ENCODE measurements at regions not wholly inside any gene's neighbourhood (a gene's known extent, or its start where the extent isn't known, plus 50 kb on each side); places are given as distances from the start of the nearest gene placed in this dataset.
A peak's percentile ranks its signal among the peaks of the same experiment; 100 is the strongest.

- Histone ChIP-seq H3K36me3 (ENCODE audit: insufficient read depth, low read length, poor library complexity, severe bottlenecking) (no peaks in the 10 kb centered on the region), H3K27ac (ENCODE audit: low read depth, low read length, poor library complexity, severe bottlenecking) (no peak overlapping the region), H3K27me3 (replicated peaks; ENCODE audit: insufficient read depth, low read depth, low read length, poor library complexity) (no peaks in the 10 kb centered on the region), H3K4me3 (ENCODE audit: low read depth, low read length, poor library complexity, severe bottlenecking) (no peak overlapping the region), H3K4me1 (ENCODE audit: insufficient read depth, low read length, poor library complexity, severe bottlenecking) (no peaks in the 10 kb centered on the region), H3K9me3 (ENCODE audit: low read depth, low read length, poor library complexity, severe bottlenecking) (no peaks in the 10 kb centered on the region)
- CTCF ChIA-PET = no interaction called here
- no peak for DNase-seq (ENCODE audit: low spot score)
- POLR2A ChIA-PET (ENCODE audit: low non-redundant PET) = no interaction called here
- intact Hi-C loops (cut with micrococcal nuclease; ENCODE audit: unreplicated experiment) = no loop called here
- TF ChIP-seq EZH2 (IDR thresholded peaks at IDR 0.05; ENCODE audit: borderline replicate concordance, low read depth, low read length, poor library complexity, severe bottlenecking) (no peak), CTCF (conservative IDR thresholded peaks at IDR 0.05; ENCODE audit: low read depth, low read length) (peak; percentile 39)
- BruUV-seq (replicated peaks) = no TSS peak
Measured at GRCh38 chr14:96698960-96699539, 98.1 kb upstream of the VRK1 start.

- no peak for DNase-seq (ENCODE audit: low spot score)
- ChIA-PET POLR2A (ENCODE audit: low non-redundant PET) (no interaction called here), CTCF (no interaction called here)
- Histone ChIP-seq H3K27ac (ENCODE audit: low read depth, low read length, poor library complexity, severe bottlenecking) (no peak overlapping the region), H3K36me3 (ENCODE audit: insufficient read depth, low read length, poor library complexity, severe bottlenecking) (no peaks in the 10 kb centered on the region), H3K9me3 (ENCODE audit: low read depth, low read length, poor library complexity, severe bottlenecking) (no peaks in the 10 kb centered on the region), H3K4me1 (ENCODE audit: insufficient read depth, low read length, poor library complexity, severe bottlenecking) (no peaks in the 10 kb centered on the region), H3K27me3 (replicated peaks; ENCODE audit: insufficient read depth, low read depth, low read length, poor library complexity) (no peaks in the 10 kb centered on the region), H3K4me3 (ENCODE audit: low read depth, low read length, poor library complexity, severe bottlenecking) (no peak overlapping the region)
- no TSS peak for BruUV-seq (replicated peaks)
- TF ChIP-seq EZH2 (IDR thresholded peaks at IDR 0.05; ENCODE audit: borderline replicate concordance, low read depth, low read length, poor library complexity, severe bottlenecking) (no peak), CTCF (conservative IDR thresholded peaks at IDR 0.05; ENCODE audit: low read depth, low read length) (no peak)
- intact Hi-C loops (cut with micrococcal nuclease; ENCODE audit: unreplicated experiment) = no loop called here
Measured at GRCh38 chr14:96699666-96700065, 97.5 kb upstream of the VRK1 start.

- no TSS peak for BruUV-seq (replicated peaks)
- CTCF ChIA-PET = no interaction called here
- intact Hi-C loops (cut with micrococcal nuclease; ENCODE audit: unreplicated experiment) = no loop called here
Measured at GRCh38 chr14:96702831-96703230, 94.4 kb upstream of the VRK1 start.

More at GRCh38 chr14:96702831-96703230, 94.4 kb upstream of the VRK1 start:
- Histone ChIP-seq H3K9me3 (ENCODE audit: low read depth, low read length, poor library complexity, severe bottlenecking) (no peaks in the 10 kb centered on the region), H3K27ac (ENCODE audit: low read depth, low read length, poor library complexity, severe bottlenecking) (no peak overlapping the region), H3K4me1 (ENCODE audit: insufficient read depth, low read length, poor library complexity, severe bottlenecking) (peaks cover 4% of the 10 kb centered on the region), H3K4me3 (ENCODE audit: low read depth, low read length, poor library complexity, severe bottlenecking) (no peak overlapping the region), H3K36me3 (ENCODE audit: insufficient read depth, low read length, poor library complexity, severe bottlenecking) (no peaks in the 10 kb centered on the region), H3K27me3 (replicated peaks; ENCODE audit: insufficient read depth, low read depth, low read length, poor library complexity) (no peaks in the 10 kb centered on the region)
- no peak for DNase-seq (ENCODE audit: low spot score)
- TF ChIP-seq CTCF (conservative IDR thresholded peaks at IDR 0.05; ENCODE audit: low read depth, low read length) (no peak), EZH2 (IDR thresholded peaks at IDR 0.05; ENCODE audit: borderline replicate concordance, low read depth, low read length, poor library complexity, severe bottlenecking) (no peak)
- POLR2A ChIA-PET (ENCODE audit: low non-redundant PET) = no interaction called here
